Endometrial microvascular endothelial cells (primary cell): ENCODE measurements at regions not wholly inside any gene's neighbourhood (a gene's known extent, or its start where the extent isn't known, plus 50 kb on each side); places are given as distances from the start of the nearest gene placed in this dataset.
"Not testable (repeated sequence)": the region's sequence is repeated elsewhere in the genome, so short reads cannot be mapped to it uniquely, and the experiment has no call there.

Experiments
- in situ Hi-C: cut with HindIII; loops from 2 replicates; pipeline ENCODE4 v1.10.0; 2017; ENCODE audit warnings: low sequenced_read_pairs, low pct_unique_long_range_greater_than_20kb; ENCODE audit errors: inconsistent ontology term

GRCh38 chr2:181737302-181737701, 57.0 kb upstream of the NEUROD1 start:
- in situ Hi-C loops = not testable (repeated sequence)

GRCh38 chr2:181738074-181738473, 57.8 kb upstream of the NEUROD1 start:
- in situ Hi-C loops = no loop called here

DNA sequence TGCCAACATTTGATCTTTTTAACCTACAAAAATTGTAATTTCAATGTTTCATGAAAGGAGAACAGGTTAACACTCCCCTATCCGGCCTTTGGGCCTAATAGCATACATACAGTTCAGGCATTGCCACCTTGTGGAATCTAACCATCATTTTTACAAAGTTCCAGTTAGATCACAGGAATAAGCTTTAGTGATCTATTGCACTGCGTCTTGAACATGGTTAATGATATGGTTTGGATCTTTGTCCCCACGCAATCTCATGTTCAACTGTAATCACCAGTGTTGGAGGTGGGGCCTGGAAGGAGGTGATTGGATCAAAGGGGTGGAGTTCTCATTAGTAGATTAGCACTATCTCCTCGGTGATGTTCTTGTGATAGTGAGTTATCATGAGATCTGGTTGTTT, 58.2 kb upstream of the NEUROD1 start:
- in situ Hi-C loops = no loop called here

DNA sequence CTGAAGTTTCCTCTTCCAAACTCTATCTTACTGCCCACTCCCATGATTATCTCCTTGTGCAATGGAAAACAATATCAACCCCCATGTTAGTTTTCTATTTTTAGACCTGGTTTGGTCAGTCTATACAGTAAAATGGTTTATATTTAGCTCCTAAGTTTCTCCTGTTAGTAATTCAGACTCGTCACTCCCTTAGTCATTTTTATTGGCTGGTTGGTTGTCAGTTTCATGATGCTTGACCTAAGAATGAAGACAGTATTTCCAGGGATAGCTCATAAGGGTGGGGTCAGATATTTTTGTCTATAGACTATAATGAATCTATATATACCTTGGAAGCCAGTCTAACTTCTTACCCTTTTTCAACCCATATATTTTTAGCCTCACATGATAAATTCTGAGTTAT, 61.4 kb upstream of the NEUROD1 start:
- in situ Hi-C loops = no loop called here

DNA sequence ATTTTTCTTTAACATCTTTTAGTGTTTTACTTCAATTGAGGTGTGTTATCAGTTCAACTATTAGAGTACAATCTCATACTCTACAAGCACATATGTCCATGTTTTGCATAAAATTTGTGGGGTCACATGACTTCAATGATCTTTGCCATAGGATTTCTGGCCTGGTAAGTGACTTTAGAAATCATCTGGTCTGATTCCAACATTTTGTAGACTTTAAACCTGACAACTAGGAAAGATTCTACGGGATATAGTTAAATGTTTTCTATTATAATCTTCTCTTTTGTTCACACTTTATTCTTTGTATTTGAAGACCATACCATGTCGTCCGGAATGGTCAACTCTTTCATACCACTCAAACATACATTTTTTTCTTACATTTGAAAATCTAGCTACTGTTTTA, 62.0 kb upstream of the NEUROD1 start:
- in situ Hi-C loops = no loop called here

DNA sequence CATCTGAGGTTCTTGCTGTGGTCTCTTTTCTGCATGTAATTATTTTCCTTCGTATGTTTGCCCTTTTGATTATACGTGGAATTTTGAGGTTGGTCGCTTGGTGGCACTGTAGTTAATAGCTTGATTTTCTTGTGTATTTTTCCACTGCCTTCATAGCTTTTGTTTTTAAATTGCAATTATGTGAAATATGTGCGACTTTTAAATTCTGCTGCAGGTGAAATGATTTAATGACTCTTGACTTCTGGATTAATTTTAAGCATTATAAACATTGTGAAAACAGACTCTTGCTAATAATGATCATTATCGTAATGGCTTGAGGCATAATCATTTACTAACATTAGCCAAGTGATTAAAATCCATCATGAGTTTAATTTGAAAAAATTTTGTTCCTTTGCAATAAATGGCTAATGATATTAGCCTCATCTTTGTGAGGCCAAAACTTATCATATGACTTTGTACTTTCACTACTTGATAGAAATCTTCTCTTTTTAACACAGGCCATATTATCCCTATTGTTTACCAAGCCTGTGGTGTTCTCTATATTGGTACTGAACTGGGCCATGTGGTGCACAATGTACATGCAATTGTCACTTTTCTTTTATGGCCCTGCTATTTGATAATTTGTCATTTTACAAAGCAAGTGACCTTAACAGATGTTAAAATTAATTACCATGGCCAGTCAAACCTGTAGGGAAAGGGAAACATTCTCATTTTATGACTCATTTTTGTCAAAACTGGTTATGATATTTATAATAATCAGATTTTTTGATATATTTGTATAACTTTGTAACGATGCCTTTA, 62.8 kb upstream of the NEUROD1 start:
- in situ Hi-C loops = no loop called here

GRCh38 chr2:181743723-181744031, 63.4 kb upstream of the NEUROD1 start:
- in situ Hi-C loops = no loop called here

- in situ Hi-C loops = no loop called here
These were observed 65.7 kb upstream of the NEUROD1 start for GRCh38 chr2:181745796-181746540.

GRCh38 chr2:181746844-181747243, 66.5 kb upstream of the NEUROD1 start:
- in situ Hi-C loops = no loop called here

- in situ Hi-C loops = loop anchor here (25.0 kb wide), 1 partner anchor 137 kb away; the partner anchor contains the start of gene ITPRID2
These were observed 70.0 kb upstream of the NEUROD1 start for GRCh38 chr2:181750305-181750704.

DNA sequence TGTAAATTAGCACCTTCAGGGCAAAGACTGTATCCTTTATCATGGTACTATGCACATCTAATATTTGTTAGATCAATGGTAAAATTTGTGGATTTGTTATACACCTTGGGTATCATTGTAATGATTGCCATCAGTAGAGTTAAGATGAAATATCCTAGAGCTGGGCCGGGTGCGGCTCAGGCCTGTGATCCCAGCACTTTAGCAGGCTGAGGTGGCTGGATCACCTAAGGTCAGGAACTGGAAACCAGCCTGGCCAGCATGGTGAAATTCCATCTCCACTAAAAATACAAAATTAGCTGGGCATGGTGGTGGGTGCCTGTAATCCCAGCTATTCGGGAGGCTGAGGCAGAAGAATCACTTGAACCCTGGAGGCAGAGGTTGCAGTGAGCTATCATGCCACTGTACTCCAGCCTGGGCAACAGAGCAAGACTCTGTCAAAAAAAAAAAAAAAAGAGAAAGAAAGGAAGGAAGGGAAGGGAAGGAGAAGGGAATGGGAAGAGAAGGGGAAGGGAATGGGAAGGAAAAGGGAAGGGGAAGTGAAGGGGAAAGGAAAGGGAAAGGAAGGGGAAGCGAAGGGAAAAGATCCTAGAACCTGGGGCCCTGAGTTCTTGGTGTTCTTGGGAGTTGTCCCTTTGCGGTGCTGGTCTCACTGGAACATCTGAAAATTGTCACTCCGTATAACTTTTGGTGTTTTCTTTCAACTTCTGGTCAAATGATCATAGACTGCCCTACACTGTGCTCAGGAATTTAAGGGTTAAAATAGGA, 71.1 kb upstream of the NEUROD1 start:
- in situ Hi-C loops = loop anchor here (25.0 kb wide), 1 partner anchor 136 kb away; the partner anchor contains the start of gene ITPRID2

- in situ Hi-C loops = loop anchor here (25.0 kb wide), 1 partner anchor 135 kb away; the partner anchor contains the start of gene ITPRID2
These were observed 72.0 kb upstream of the NEUROD1 start for GRCh38 chr2:181752301-181752700.

GRCh38 chr2:181753686-181754085, 73.4 kb upstream of the NEUROD1 start:
- in situ Hi-C loops = loop anchor here (25.0 kb wide), 1 partner anchor 134 kb away; the partner anchor contains the start of gene ITPRID2

- in situ Hi-C loops = loop anchor here (25.0 kb wide), 1 partner anchor 133 kb away; the partner anchor contains the start of gene ITPRID2
These were observed 73.8 kb upstream of the NEUROD1 start for GRCh38 chr2:181754105-181754504.

DNA sequence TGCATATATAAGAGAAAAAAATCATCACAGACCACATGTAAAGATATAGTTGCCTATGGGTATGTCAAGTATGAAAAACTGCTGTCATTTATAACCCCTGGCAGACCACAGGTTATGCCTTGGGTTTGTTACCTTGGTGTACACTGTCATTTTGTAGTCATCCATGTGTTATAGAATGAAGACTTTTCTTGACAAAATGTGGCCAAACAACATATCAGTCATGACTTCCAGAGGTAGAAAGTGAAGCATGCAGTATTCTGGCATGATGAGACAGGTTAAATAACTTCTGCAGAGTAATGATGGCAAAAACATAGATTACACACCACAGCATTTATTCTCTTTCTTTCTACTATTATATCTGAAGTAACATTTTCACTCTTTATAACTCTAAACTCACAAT, 74.9 kb upstream of the NEUROD1 start:
- in situ Hi-C loops = loop anchor here (25.0 kb wide), 1 partner anchor 132 kb away; the partner anchor contains the start of gene ITPRID2

- in situ Hi-C loops = loop anchor here (25.0 kb wide), 1 partner anchor 127 kb away; the partner anchor contains the start of gene ITPRID2
These were observed 80.2 kb upstream of the NEUROD1 start for GRCh38 chr2:181760521-181760920.

GRCh38 chr2:181761175-181761574, 80.9 kb upstream of the NEUROD1 start:
- in situ Hi-C loops = loop anchor here (25.0 kb wide), 1 partner anchor 126 kb away; the partner anchor contains the start of gene ITPRID2

- in situ Hi-C loops = loop anchor here (25.0 kb wide), 1 partner anchor 125 kb away; the partner anchor contains the start of gene ITPRID2
These were observed 81.7 kb upstream of the NEUROD1 start for GRCh38 chr2:181762000-181762399.

- in situ Hi-C loops = loop anchor here (25.0 kb wide), 1 partner anchor 124 kb away; the partner anchor contains the start of gene ITPRID2
These were observed 82.5 kb upstream of the NEUROD1 start for GRCh38 chr2:181762848-181763247.
